RWPE1 (cell line): ENCODE measurements at regions not wholly inside any gene's neighbourhood (a gene's known extent, or its start where the extent isn't known, plus 50 kb on each side); places are given as distances from the start of the nearest gene placed in this dataset.

ENCODE experiments used
- CTCF ChIA-PET: fragments of 350-600 bp; sonication (Branson Sonifier 250); formaldehyde crosslinking; extraction: SDS; loops from one replicate; lab custom pipeline; 2021; lab: Yijun Ruan, JAX
- POLR2A ChIA-PET: fragments of 400-600 bp; formaldehyde crosslinking; extraction: SDS; loops from one replicate; lab custom pipeline; 2020; ENCODE audit warnings: antibody characterized with exemption; ENCODE audit not compliant: low non-redundant PET; lab: Yijun Ruan, JAX
- DNase-seq: peaks from one replicate; pipeline ENCODE4 v3.0.0; 2012; ENCODE audit warnings: low spot score
- H3K27ac ChIP-seq: fragments of 450-650 bp; 2 replicates; pipeline ENCODE4 v1.5.1; 2017
- CTCF ChIP-seq: fragments of 450-650 bp; conservative IDR thresholded peaks from 2 replicates; pipeline ENCODE4 v1.5.1; 2017; ENCODE audit warnings: low read depth, mild to moderate bottlenecking

- POLR2A ChIA-PET: no interaction called here
- DNase-seq: no peak
- no peak for TF ChIP-seq CTCF
These were observed 410.3 kb downstream of the CDH11 start for GRCh38 chr16:64711596-64711995.

GRCh38 chr16:64711026-64711425 lies 410.8 kb downstream of the CDH11 start:
- no peak overlapping the region for H3K27ac ChIP-seq
- no peak for DNase-seq
- TF ChIP-seq CTCF: no peak
- CTCF ChIA-PET: no interaction called here
- POLR2A ChIA-PET: no interaction called here

More at GRCh38 chr16:64711596-64711995, 410.3 kb downstream of the CDH11 start:
- no peak overlapping the region for H3K27ac ChIP-seq
- CTCF ChIA-PET: no interaction called here

GRCh38 chr16:64705443-64705842 lies 416.4 kb downstream of the CDH11 start:
- no peak overlapping the region for H3K27ac ChIP-seq
- ChIA-PET POLR2A (no interaction called here), CTCF (no interaction called here)
- no peak for TF ChIP-seq CTCF
- no peak for DNase-seq

- POLR2A ChIA-PET: no interaction called here
- CTCF ChIA-PET: no interaction called here
- DNase-seq: no peak
- no peak overlapping the region for H3K27ac ChIP-seq
- no peak for TF ChIP-seq CTCF
These were observed 417.5 kb downstream of the CDH11 start for GRCh38 chr16:64704386-64704785.

- TF ChIP-seq CTCF: no peak
- no peak for DNase-seq
- ChIA-PET CTCF (no interaction called here), POLR2A (no interaction called here)
- no peak overlapping the region for H3K27ac ChIP-seq
These were observed 419.4 kb downstream of the CDH11 start for GRCh38 chr16:64702415-64702814.

GRCh38 chr16:64700628-64701027 lies 421.2 kb downstream of the CDH11 start:
- POLR2A ChIA-PET: no interaction called here
- no peak overlapping the region for H3K27ac ChIP-seq
- no peak for DNase-seq
- TF ChIP-seq CTCF: no peak
- CTCF ChIA-PET: no interaction called here

GRCh38 chr16:64696866-64697265 lies 425.0 kb downstream of the CDH11 start:
- no peak overlapping the region for H3K27ac ChIP-seq
- ChIA-PET POLR2A (no interaction called here), CTCF (no interaction called here)
- no peak for DNase-seq
- TF ChIP-seq CTCF: no peak
